Fibroblast of the conjunctiva (primary cell): ENCODE measurements at regions not wholly inside any gene's neighbourhood (a gene's known extent, or its start where the extent isn't known, plus 50 kb on each side); places are given as distances from the start of the nearest gene placed in this dataset.
"Not testable (repeated sequence)": the region's sequence is repeated elsewhere in the genome, so short reads cannot be mapped to it uniquely, and the experiment has no call there.

ENCODE experiments used
- DNase-seq: peaks from one replicate; pipeline ENCODE4 v3.0.0-alpha.2; 2010; ENCODE audit warnings: low read depth

DNA sequence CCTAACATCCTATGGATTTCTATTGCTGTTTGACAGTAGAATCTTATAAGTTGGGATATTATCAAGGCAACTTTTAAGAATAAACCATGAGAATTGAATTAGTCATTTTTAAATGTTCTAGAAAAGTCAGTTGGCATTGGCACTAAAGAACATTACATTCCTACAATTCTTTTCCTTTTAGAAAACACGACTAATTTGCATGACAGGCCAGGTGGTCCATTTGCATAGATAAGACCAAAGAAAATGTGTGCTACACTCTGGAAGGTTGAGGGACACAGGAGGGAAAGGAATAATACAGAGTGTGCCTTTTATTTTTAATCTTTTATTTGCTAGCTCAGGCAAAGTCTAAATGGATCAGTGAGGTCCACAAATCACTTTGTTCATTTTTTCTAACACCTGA is 962.3 kb downstream of the EPHA3 start:
- DNase-seq = no peak

GRCh38 chr3:90076136-90076535 is 968.7 kb downstream of the EPHA3 start:
- DNase-seq = no peak

GRCh38 chr3:90080988-90081387 is 973.6 kb downstream of the EPHA3 start:
- no peak for DNase-seq

DNA sequence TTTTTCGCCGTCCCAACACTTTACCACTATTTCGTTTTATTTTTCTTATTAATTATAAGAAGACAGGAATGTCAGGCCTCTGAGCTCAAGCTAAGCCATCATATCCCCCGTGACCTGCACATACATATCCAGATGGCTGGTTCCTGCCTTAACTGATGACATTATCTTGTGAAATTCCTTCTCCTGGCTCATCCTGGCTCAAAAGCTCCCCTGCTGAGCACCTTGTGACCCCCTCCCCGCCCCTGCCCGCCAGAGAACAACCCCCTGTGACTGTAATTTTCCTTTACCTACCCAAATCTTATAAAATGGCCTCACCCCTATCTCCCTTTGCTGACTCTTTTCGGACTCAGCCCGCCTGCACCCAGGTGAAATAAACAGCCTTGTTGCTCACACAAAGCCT is 978.9 kb downstream of the EPHA3 start:
- not testable (repeated sequence) for DNase-seq

DNA sequence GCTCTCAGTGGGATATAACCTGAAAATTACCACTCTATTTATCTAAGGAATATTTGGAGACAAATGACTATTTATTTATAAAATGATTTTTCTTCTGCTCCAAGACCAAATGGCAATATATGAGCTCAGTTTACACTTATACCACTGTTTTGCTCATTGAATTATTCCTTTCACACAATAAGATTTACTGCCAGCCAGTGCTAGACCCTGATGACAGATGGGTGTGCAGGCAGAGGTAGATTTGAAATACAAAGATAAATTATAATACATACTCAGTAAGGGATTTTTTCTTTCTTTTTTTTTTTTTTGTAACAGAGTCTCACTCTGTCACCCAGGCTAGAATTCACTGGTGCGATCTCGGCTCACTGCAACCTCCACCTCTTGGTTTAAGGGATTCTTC is 980.3 kb downstream of the EPHA3 start:
- no peak for DNase-seq

DNA sequence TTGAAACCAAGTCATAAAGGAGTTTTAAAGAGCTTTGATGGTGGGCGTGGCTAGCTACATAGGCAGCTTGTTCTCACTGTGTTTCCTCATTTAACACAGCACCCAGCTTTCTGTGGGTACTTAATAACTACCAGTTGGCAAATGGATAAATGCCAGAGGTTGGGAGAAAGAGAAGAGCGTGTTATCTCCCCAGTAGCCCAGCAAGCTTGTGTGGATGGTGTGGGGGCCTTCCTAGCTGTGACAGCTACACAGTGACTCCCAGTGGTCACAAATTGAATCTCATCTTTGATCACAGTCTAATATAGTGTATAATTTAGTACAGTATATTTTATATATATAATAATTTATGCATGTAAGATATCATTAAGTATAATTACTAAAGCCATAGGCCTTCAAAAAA is 984.1 kb downstream of the EPHA3 start:
- DNase-seq = peak; percentile 84

DNA sequence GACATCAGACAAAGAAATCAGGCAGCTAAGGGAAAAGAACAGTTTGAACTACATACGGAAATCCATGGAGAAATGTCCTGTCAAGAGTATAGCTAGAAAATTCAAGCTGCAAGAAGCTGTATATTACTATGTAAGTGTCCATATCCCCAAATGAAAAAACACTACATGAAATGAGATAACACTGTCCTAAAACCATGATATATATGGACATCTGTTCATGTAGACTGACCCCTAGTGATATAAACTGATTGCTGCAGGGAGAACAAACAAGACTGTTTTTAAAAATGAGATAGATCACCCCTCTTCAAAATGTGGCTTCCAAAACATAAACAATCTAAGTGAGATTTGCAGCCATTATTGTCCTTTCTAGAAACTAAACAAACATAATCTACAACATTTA is 985.6 kb downstream of the EPHA3 start:
- DNase-seq = peak; percentile 24

DNA sequence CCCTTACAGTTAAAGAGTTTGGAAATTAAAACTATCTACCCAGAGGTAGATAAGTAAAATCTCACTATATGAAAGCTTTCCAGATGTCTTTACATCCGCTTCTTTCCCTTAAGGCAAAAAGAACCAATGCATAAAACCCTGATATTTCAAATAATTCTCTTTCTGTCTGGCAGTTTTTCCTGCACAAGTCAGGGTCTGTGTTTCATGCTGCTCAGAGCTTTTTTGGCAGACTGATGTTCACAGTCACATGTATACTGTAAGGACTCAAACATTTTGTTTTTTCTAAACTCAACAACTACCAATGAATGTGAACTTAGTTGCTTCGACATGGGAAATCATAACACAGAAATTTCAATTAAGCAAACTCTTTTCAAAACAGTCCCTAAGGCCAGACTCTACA is 988.4 kb downstream of the EPHA3 start:
- DNase-seq = no peak

DNA sequence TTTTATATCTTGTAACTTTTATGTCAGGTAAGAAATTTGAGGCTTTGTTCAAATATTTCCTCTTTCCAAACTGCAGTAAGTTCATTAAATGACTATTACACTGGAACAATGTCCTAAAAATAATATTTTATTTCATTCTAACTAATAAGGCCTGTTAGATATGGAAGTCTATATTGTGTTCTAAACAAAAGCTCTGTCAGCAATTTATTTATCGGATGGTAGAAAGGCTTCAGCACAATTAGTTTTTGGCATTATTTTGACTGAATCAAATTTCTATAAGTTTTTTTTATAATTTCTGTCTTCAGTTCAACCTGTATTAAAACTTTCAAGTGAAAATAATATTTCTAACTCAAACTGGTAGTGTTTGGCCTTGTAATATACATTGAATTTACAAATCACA is 992.1 kb downstream of the EPHA3 start:
- DNase-seq = no peak

DNA sequence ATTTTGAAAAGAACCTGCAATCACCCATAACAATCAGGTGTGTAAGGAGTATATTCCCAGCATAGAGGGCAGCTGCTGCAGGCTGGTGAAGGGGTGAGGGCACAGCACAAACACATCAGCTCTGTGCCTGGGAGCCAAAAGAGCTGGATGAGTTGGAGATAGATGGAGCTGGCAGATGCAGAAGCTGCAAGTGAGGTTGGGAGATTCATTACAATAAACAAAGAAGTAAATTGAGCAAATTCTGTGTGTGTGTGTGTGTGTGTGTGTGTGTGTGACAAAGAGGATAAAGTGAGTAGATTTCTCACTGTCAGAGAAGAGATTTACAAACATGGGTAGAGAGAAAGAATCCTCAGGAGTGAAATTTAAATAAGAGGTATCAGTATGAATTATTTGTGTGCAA is 994.7 kb downstream of the EPHA3 start:
- no peak for DNase-seq

DNA sequence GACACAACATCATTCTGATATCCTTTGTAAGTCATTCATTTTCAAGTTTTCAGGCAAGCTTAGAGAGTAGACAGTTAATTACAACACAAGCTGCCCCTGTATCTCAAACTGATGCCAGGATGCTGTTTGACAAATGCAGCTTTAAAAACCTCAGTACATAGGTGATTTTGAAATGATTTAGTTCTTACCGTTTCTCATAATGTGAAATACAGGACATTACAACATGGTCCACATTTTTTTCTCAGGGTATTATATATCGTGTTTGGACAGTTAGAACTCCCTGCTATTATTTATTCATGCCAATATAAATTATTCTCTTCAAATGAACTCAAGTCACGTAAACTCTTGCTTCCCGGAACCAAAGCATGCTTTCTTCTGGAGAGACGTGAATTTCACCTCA is 1013.9 kb downstream of the EPHA3 start:
- DNase-seq = no peak

- no peak for DNase-seq
Observed at GRCh38 chr3:90128391-90128790, 1021.0 kb downstream of the EPHA3 start.

GRCh38 chr3:90129730-90130129 is 1022.3 kb downstream of the EPHA3 start:
- no peak for DNase-seq

DNA sequence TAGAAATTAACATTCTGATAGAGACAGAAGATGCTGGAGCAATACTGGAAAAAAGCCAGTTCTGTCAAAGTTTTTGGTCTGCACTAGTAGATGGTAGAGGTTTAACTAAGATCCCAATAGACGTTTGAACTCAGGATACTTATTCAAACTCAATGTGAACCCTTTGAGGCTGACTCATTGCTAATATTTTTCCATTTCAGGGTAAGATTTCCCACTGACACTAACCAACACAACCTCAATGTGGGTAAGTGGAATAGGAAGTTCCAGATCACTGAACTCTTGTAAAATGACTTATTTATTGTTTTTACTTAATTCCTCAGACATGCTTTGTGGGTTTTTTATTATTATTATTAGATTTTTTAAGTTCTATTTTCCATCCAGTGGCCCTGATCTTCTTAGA is 1024.8 kb downstream of the EPHA3 start:
- DNase-seq = no peak

DNA sequence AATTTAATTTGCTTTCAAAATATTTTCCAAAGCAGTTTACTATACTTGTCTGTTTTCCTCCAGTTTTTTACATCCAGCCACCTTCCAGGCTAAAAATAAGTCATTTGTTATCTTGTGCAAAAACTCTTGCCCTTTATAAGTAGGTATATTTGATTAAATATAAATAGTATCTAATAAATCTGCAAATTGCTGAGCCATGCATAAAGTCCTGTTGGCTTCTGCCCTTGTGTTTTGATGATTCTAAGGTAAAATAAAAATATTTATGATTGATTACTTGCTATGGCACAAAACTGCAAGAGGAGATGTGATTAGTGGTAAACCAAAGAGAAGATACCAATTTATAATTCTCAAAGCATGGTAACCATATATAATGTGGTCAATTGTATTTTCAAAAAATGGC is 1026.7 kb downstream of the EPHA3 start:
- no peak for DNase-seq

- no peak for DNase-seq
Observed at GRCh38 chr3:90136456-90137191, 1029.2 kb downstream of the EPHA3 start.

DNA sequence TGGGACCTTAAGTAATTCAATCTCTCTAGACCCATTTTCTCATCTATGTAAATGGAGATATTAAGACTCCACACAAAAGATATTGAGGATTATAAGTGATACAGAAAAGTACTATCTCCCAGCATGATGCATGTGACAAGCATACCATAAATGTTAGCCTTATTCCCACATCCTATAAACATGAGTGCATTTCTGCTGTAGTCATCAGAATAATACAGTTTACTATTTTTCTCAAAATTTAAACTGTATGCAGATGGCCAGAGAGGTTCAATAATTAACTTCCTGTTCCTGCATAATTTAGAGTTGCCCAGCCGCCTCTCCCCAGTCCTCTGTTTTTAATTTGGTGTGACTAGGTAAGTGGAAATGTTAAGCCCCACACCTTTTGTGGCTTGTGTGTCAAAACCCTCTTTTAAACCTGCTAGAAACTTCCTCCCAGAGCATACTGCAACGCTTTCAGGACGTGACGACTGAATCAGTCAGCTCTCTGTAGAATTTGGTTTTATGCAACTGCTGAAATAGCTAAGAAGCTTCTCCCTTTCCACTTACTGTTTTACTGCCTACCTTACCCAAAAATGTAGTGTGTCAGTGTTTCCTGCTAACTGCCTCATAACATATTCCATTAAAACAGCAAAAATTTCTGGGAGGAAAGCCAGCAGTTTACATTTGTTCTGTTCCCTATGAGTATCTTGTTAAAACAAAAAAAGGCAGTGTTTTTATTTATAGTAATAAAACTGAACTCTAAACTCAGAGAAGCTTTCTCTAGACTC is 1037.9 kb downstream of the EPHA3 start:
- no peak for DNase-seq

GRCh38 chr3:90180096-90180495 is 1072.7 kb downstream of the EPHA3 start:
- no peak for DNase-seq

DNA sequence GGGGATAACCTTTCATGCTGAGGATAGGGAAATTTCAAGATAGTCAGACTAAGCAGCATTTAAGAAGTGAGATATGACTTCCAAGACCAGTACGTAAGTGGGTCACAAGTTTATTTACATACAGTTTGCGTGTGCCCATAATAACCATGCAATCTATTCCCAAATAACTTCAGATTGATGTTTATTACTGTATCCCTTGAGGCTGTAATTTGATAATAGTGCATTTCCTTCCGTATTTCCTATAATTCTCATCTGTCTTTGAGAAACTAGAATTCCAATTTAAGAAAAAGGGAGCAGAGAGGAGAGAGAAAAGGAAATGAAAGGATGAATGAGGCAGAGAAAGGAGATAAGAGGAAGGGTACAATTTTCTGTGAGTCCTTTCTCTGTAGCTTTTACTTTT is 1073.1 kb downstream of the EPHA3 start:
- no peak for DNase-seq

- DNase-seq = peak; percentile 33
Observed at GRCh38 chr3:90182291-90182976, 1075.0 kb downstream of the EPHA3 start.

DNA sequence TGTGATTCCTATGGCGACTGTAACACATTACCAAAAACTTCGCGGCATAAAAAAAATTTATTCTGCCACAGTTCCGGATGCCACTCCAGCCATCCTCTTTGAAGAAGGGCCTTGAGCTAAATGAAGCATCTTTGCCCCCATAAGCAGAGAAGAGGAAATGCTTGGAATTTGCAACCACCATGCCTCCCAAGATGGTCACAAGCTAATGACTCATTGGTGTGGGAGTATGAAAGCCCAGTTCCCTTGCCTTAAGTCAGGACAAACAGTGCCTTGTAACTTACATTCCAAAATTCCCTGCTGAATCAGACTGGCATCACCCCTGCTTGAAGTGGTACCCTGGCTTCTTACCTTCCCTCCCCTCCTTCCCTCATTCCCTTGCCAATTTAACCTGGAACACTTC is 1077.4 kb downstream of the EPHA3 start:
- DNase-seq = no peak

GRCh38 chr3:90197383-90197782 is 1090.0 kb downstream of the EPHA3 start:
- not testable (repeated sequence) for DNase-seq

GRCh38 chr3:90202931-90203330 is 1095.5 kb downstream of the EPHA3 start:
- not testable (repeated sequence) for DNase-seq
